Activated CD4-positive, alpha-beta T cell treated with anti-CD3 and anti-CD28 coated beads for 1 hour (primary cell): ENCODE measurements at regions not wholly inside any gene's neighbourhood (a gene's known extent, or its start where the extent isn't known, plus 50 kb on each side); places are given as distances from the start of the nearest gene placed in this dataset.

Experiments
- DNase-seq: peaks from one replicate; pipeline ENCODE4 v3.0.0-alpha.2; 2020

GRCh38 chr2:2823061-2823753 lies 492.1 kb upstream of the MYT1L start:
- DNase-seq, result no peak

- no peak for DNase-seq
Measured at GRCh38 chr2:2822143-2822542, 491.1 kb upstream of the MYT1L start.

DNA sequence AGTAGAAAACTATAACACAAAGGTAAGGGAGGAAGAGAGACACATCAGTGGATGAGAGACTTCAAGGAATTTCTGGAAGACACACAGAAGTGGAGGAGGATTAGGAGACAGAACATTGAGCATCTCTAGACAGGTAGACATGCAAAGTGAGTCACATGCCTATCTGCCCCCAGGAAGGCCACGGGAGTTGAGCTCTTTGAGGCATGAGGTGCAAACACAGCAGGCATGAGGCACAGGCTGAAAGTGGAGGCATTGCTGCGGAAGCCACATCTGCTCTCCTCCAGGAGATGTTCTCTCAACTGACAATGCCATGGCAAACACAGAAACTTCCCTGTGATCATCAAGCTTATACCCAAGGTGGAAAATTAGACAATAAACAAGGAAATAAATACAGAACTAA lies 481.6 kb upstream of the MYT1L start:
- DNase-seq, result no peak

- DNase-seq, result no peak
Measured at GRCh38 chr2:2812117-2812516, 481.0 kb upstream of the MYT1L start.

DNA sequence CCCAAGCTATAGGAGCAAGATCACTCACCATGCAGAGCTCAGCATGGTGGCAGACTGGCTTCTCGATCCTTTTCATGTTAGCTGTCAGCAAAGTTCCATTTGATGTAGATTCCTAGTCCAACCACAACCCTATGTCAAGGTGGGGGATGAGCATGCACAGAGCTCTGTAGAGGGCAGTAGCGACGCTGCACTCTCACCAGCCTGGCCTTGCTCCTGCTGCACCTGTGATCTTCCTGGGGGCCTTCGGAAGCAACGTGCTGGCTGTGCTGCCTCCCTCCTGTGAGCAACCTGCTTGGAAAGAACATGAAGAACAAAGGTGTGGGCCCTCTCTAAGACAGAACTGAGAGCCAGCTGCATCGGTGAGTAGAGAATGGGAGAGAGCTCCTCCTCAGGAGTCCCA lies 479.4 kb upstream of the MYT1L start:
- no peak for DNase-seq

- no peak for DNase-seq
Measured at GRCh38 chr2:2809771-2810170, 478.7 kb upstream of the MYT1L start.

GRCh38 chr2:2808551-2809058 lies 477.5 kb upstream of the MYT1L start:
- DNase-seq, result no peak

GRCh38 chr2:2806711-2807110 lies 475.6 kb upstream of the MYT1L start:
- no peak for DNase-seq

DNA sequence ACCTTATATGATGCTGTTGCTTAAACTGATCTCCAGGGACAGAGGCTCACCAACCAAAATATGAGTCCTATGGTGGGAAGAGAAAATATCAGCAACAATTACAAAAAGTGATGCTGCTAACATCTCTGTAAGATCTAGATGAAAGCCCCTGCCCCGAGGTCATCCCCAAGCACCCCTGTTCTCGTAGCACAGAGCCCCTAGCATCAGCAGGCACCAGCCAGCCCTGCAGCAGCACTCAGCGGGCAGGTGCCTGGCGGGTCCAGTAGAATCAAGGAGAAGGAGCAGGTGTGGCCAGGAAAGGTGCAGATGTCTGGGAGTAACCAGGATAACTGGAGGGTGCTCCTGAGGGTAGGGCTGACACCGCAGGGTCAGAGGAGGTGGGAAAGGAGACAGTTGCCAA lies 474.2 kb upstream of the MYT1L start:
- no peak for DNase-seq

GRCh38 chr2:2804528-2804927 lies 473.5 kb upstream of the MYT1L start:
- no peak for DNase-seq

DNA sequence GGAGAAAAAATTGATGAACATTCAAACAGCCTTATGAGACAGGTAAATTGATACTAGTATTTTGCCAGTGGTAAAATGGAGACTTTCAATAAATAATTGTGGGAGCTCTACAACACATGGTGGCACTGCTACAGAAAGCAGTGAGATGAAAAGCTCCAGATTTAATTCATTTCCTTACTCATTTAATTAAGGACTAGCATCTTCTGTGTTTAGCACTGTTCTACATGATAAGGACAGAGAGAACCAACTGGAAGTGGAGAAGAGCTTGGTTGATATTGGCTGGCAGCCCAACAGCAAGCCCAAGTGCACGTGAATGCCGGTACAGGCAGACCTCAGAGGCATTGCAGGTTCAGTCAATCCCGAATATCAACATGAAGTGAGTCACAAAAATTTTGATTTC lies 470.4 kb upstream of the MYT1L start:
- DNase-seq, result no peak

GRCh38 chr2:2800697-2801096 lies 469.6 kb upstream of the MYT1L start:
- DNase-seq, result no peak

- no peak for DNase-seq
Measured at GRCh38 chr2:2800001-2800400, 468.9 kb upstream of the MYT1L start.

DNA sequence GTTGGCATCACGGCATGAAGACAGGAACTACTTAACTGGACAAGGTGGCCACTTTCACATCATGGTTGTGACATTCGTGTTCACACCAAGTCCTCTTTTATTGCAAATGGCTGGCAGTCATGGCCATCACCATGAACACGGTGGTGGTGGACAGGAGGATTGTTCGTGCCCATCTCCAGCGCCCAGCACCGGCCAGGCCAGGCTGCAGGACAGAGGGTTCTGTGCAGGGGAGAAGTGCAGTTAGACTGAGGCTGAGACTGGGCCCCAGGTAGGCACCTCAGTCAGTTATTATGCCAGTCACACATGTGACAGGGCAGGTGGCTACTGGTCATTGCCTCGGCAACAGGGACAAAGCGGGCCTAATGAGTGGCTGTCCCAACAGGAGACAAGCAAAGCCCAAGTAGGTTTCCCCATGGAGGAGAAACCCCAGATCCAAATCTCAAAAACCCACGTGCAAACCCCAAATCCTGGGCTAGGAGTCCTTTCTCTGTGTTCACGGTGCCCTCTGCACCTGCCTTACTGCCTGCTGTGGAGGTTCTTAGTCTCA lies 468.1 kb upstream of the MYT1L start:
- no peak for DNase-seq

GRCh38 chr2:2798337-2798736 lies 467.3 kb upstream of the MYT1L start:
- no peak for DNase-seq

GRCh38 chr2:2797797-2798196 lies 466.7 kb upstream of the MYT1L start:
- no peak for DNase-seq

DNA sequence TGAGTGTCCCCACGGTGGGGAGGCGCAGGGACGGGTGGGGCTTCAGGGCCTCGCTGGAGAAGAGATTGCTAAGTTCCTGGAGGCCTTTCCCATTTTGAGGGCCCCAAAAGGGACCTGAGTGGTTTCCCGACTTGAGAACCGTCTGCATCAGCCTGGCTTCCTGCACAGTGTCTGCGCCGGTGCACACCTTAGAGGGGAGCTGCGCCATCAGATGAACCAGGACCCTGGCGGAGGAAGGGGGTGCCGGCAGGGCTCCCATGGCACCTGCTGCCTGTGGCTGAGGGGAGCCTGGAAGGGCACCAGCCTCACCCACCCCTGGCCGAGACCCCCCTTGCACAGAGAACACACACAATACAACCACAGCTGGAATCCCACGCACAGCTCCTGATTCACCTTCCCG lies 465.1 kb upstream of the MYT1L start:
- DNase-seq, result no peak

GRCh38 chr2:2795438-2796091 lies 464.5 kb upstream of the MYT1L start:
- no peak for DNase-seq

GRCh38 chr2:2793925-2794560 lies 463.0 kb upstream of the MYT1L start:
- no peak for DNase-seq

GRCh38 chr2:2793514-2793913 lies 462.4 kb upstream of the MYT1L start:
- DNase-seq, result no peak

DNA sequence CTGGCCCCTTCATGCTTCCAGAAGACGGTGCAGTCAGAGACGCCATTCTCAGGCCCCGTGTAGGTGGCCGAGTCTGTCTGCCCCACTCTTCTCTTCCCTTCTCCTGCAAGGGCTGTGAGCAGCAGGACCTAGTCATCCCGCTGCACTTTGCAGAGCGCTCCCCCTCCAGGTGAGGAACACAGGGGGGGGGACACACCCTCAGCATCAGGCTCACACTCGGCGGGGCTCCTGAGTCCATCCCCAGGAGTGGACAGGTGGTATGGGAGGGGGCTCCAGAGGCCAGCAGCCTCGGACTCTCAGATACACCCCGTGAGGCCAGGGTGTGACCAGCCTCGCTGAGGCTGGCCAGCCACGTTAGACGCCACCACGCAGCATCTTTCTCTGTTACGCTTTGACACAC lies 460.5 kb upstream of the MYT1L start:
- DNase-seq, result no peak

DNA sequence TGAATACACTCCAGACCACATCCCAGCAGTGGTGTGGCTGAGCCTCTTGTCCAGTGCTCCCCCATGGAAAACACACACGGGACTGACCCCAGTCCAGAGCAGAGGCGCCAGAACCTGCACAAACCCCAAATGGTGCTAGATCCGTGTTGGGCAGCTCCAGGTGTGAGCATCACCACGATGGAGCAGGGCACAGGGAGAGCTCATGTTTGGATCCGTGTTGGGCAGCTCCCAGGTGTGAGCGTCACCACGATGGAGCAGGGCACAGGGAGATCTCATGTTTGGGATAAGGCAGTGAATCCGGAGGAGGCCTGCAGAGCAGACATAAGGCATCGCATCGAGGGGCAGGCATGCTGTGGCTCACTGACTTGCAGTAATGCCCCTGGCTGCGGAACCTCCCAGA lies 460.0 kb upstream of the MYT1L start:
- DNase-seq, result no peak

GRCh38 chr2:2788076-2788475 lies 457.0 kb upstream of the MYT1L start:
- DNase-seq, result no peak

DNA sequence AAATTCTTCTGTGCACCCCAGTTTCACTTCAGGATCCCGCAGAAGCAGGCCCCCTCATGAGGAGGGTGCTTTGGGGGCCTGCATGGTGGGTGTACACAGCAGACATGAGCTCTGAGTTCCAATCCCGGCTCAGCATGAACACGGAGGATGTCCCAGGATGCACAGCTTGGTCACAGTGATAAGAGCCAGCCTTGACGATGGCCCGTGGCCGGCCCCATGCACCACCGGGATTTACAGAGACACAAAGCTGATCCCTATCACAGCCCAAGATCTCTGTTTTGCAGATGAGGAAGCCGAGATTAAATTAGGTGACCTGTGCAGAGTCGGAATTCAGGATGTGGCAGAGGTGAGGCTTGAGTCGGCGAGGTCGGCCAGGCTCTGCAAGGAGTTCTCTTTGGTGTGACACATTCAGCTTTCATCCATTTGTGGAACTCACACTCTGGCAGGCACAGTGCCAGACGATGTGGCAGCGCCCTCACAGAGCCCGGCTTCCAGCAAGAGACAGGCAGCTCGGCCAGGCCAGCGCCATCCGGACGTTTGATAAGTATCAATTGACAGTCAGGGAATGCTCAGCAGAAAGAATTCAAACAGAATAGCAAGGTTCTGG lies 456.3 kb upstream of the MYT1L start:
- DNase-seq, result no peak
